GM18520 (cell line): ENCODE measurements at regions not wholly inside any gene's neighbourhood (a gene's known extent, or its start where the extent isn't known, plus 50 kb on each side); places are given as distances from the start of the nearest gene placed in this dataset.

Source experiments
- ATAC-seq: cut with Tn5 transposase; IDR thresholded peaks from one replicate; pipeline ENCODE4 v1.9.1; 2021; ENCODE audit not compliant: unreplicated experiment

DNA sequence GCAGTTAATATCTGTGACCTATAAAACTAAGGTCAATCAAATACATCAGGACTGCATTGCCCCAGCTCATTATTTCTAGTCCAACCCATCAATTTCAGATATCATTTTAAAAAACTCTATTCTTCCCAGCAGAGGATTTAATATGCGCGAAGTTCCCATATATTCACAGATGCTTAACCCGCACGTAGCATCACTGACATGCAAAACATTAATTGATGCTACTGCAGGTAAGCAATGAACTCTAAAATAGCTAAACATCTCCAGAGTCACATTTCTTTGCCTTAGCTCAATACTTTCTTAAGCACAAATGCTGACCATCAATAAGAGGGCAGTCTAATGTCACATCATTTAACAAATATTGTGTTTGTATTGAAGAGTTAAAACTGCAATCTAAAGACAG is 586.6 kb upstream of the CDH18 start:
- no peak for ATAC-seq

DNA sequence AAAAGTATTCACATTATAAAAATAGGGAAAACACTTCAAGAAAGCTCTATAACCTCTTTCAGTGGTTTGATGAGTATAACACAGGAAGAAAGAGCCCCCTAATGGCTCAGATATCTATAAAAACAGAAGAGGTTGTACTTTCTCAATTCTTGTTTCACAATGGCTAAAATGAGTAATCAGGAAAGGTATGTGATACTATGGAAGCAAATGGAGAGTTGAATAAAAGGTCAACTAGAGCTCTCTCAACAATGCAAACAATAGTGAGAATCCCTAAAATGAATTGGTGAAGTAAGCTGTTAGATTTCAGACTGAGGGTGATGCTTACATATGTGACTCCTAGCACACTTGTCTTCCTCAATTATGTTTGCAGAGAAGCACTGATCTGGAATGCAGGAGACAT is 584.6 kb upstream of the CDH18 start:
- no peak for ATAC-seq

- no peak for ATAC-seq
Measured at GRCh38 chr5:20570486-20570885, 582.5 kb upstream of the CDH18 start.

GRCh38 chr5:20562544-20562943 is 574.5 kb upstream of the CDH18 start:
- no peak for ATAC-seq

DNA sequence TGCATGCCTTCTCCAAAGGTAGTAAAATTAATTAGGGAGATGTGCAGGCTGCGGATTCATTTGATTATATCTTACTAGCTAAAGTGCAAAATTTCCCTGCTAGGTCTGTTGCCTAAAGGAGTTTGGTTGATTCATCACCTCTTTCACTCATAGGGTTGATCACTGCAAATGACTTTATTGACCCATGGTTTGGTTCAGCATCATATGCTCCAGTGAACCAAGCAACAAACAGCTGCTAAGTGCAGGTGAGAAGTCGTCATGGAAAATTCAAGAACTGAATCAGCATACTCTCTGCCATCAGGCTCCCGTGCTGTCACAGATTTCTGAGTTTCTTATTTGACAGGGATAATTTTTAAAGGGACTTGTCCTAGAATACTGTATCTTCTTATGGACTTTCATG is 571.8 kb upstream of the CDH18 start:
- ATAC-seq = no peak

GRCh38 chr5:20556115-20556763 is 568.2 kb upstream of the CDH18 start:
- ATAC-seq = no peak

DNA sequence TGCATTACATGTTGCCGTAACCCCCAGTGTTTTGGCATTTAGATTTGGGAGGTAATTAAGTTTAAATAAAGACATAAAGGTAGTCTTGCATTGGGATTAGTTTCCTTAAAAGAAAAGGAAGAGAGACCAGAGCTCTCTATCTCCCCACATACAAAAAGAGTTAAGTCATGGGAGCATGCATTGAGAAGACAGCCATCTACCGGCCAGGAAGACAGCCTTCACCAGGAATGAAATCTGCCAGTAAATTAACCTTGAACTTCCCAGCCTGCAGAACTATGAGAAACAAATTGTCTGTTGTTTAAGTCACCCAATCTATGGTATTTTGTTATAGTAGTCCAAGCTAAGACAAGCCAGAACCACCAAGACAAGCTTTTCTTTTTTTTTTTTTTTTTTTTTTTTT is 567.0 kb upstream of the CDH18 start:
- no peak for ATAC-seq

DNA sequence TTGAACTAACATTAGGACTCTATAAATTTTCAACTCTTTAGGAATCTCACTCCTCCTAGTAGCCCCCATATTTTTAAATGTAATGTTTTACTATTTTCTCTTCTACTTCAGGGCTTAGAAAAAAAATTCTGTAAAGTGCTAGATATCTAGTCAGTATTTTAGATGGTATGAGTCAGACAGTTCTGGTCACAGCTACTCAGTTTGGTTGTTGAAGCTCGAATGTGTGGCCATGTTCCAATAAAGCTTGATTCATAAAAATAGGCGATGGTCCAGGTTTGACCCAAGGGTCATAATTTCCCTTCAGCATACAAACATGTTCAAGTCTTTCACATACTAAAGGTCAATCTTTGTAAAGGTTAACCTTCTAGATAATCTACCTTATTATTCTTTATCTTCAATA is 566.0 kb upstream of the CDH18 start:
- no peak for ATAC-seq

GRCh38 chr5:20537911-20538703 is 550.1 kb upstream of the CDH18 start:
- no peak for ATAC-seq

- no peak for ATAC-seq
Measured at GRCh38 chr5:20536813-20537212, 548.8 kb upstream of the CDH18 start.

- ATAC-seq = no peak
Measured at GRCh38 chr5:20536341-20536740, 548.3 kb upstream of the CDH18 start.

DNA sequence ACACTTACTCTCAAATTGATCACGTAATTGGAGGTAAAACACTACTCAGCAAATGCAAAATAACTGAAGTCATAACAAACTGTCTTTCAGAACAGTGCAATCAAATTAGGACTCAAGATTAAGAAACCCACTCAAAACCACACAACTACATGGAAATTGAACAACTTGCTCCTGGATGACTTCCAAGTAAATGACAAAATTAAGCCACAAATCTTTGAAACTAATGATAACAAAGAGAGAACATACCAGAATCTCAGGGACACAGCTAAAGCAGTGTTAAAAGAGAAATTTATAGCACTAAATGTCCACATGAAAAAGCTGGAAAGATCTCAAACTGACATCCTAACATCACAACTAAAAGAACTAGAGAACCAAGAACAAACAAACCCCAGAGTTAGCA is 540.5 kb upstream of the CDH18 start:
- ATAC-seq = no peak

DNA sequence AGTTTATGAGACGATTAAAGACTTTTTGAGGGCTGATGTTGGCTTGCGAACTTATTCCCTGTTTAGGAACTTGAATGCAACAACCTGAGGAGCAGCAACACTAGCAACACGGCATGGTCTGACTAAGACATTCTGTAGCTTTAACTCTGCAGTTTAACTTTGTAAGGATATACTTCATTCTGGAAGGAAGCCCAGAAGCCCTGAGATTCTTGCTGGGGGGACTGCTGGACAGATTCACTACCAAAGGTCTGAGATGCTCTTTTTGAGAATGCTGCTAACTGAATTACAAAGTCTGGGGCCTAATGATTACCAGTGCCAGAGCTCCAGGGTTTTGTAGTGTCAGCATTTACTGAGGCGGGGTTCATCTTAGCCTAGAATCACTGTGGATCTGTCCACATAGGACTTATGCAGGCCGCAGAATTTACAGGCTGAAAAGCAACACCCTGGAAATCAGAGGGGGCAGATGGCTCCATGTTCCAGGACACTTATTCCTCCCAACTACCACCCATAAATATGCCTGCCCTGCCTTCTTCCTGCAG is 537.1 kb upstream of the CDH18 start:
- ATAC-seq = no peak

GRCh38 chr5:20522905-20523482 is 535.0 kb upstream of the CDH18 start:
- ATAC-seq = no peak

GRCh38 chr5:20515606-20516005 is 527.6 kb upstream of the CDH18 start:
- ATAC-seq = no peak

- ATAC-seq = no peak
Measured at GRCh38 chr5:20514145-20514544, 526.1 kb upstream of the CDH18 start.

DNA sequence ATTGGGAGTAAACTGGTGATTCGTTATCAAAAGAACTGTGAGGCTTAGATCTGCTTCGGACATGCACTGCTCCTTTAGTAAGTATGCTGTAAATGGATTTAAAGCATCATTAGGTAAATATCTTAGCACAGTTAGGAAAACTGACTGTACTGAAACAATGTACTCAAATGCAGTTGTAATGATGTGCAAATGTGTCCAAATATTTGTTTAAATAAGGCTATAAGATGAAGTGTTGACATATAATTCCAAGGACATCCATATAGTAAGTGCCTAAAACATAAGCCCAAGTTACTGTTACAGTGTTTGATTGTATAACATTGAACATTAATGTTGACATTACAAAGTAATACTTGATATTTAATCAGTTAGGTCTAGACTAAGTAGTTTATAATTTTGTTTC is 512.5 kb upstream of the CDH18 start:
- no peak for ATAC-seq

GRCh38 chr5:20498926-20499325 is 510.9 kb upstream of the CDH18 start:
- ATAC-seq = no peak

DNA sequence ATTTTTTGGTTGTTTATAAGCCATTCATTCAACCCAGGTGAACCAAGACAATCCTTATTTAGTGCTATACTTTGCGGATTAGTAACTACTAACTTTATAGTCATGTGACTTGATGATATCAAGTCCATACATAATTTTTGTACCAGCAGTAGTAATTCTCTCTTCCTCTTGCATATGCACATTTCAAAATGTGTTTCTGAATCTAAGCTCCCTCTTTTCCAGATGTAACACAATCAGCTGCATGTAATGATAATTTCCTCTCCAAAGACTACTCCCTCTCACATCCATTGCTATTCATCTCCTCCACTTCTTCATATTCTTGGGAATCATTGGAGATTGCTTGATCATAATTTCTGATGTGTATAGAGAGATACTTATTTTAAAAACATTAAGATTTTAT is 510.1 kb upstream of the CDH18 start:
- no peak for ATAC-seq

GRCh38 chr5:20497356-20497755 is 509.4 kb upstream of the CDH18 start:
- no peak for ATAC-seq

- ATAC-seq = no peak
Measured at GRCh38 chr5:20494706-20495105, 506.7 kb upstream of the CDH18 start.

- no peak for ATAC-seq
Measured at GRCh38 chr5:20486826-20487225, 498.8 kb upstream of the CDH18 start.
